ENCODE measurements at regions not wholly inside any gene's neighbourhood (a gene's known extent, or its start where the extent isn't known, plus 50 kb on each side); places are given as distances from the start of the nearest gene placed in this dataset.
A peak's percentile ranks its signal among the peaks of the same experiment; 100 is the strongest.

GRCh38 chr13:60265566-60265965 lies 101.8 kb upstream of the DIAPH3 start:
- Histone ChIP-seq H3K79me2 (ENCODE audit: control insufficient read depth, insufficient read depth, low read length) (no peaks in the 10 kb centered on the region), H3K4me1 (ENCODE audit: control insufficient read depth, extremely low read depth, insufficient read depth, low read length) (no peaks in the 10 kb centered on the region), H3K9ac (ENCODE audit: insufficient read depth, low read length) (no peak overlapping the region), H3K27ac (ENCODE audit: insufficient read depth, low read length) (no peak overlapping the region), H3K36me3 (ENCODE audit: control insufficient read depth, insufficient read depth, low read length) (no peaks in the 10 kb centered on the region), H3K4me2 (ENCODE audit: extremely low read depth, insufficient read depth, low read length) (no peak overlapping the region), H4K20me1 (ENCODE audit: control insufficient read depth, extremely low read depth, insufficient read depth, low read length) (no peaks in the 10 kb centered on the region), H2AFZ (ENCODE audit: low read length) (no peak overlapping the region), H3K27me3 (ENCODE audit: control insufficient read depth, insufficient read depth, low read length) (no peaks in the 10 kb centered on the region), H3K4me3 (replicated peaks in 1 of 4; ENCODE audit: control extremely low read depth in 1 of 4, insufficient read depth in 1 of 4, low read depth in 3 of 4, low read length in 4 of 4) (no peak overlapping the region), H3K9me3 (ENCODE audit: control insufficient read depth, insufficient read depth, low read depth, low read length) (no peaks in the 10 kb centered on the region)
- TF ChIP-seq EZH2 (IDR thresholded peaks at IDR 0.05; ENCODE audit: low read length, missing control alignments) (no peak), CTCF (conservative IDR thresholded peaks at IDR 0.05 in 1 of 2, IDR thresholded peaks at IDR 0.05 in 1 of 2; ENCODE audit: low read depth in 1 of 2, low read length in 2 of 2) (no peak)
- peak in 1 of 2 donors; percentile 26 for DNase-seq (ENCODE audit: low read depth in 2 of 2)

GRCh38 chr13:60267498-60268202 lies 103.9 kb upstream of the DIAPH3 start:
- H2AFZ ChIP-seq (ENCODE audit: low read length), result peak overlapping the region; percentile 8
- DNase-seq (ENCODE audit: low read depth in 2 of 2), result peak in 1 of 2 donors; percentile 14
- H3K79me2 ChIP-seq (ENCODE audit: control insufficient read depth, insufficient read depth, low read length), result no peaks in the 10 kb centered on the region

GRCh38 chr13:60268203-60268555 lies 104.5 kb upstream of the DIAPH3 start:
- H3K27me3 ChIP-seq (ENCODE audit: control insufficient read depth, insufficient read depth, low read length), result no peaks in the 10 kb centered on the region
- no peaks in the 10 kb centered on the region for H3K4me1 ChIP-seq (ENCODE audit: control insufficient read depth, extremely low read depth, insufficient read depth, low read length)
- DNase-seq (ENCODE audit: low read depth in 2 of 2), result no peak
- no peak for TF ChIP-seq CTCF (conservative IDR thresholded peaks at IDR 0.05 in 1 of 2, IDR thresholded peaks at IDR 0.05 in 1 of 2; ENCODE audit: low read depth in 1 of 2, low read length in 2 of 2)
- peak overlapping the region; percentile 59 for H3K4me2 ChIP-seq (ENCODE audit: extremely low read depth, insufficient read depth, low read length)
- no peaks in the 10 kb centered on the region for H4K20me1 ChIP-seq (ENCODE audit: control insufficient read depth, extremely low read depth, insufficient read depth, low read length)
- H3K27ac ChIP-seq (ENCODE audit: insufficient read depth, low read length), result no peak overlapping the region
- H3K36me3 ChIP-seq (ENCODE audit: control insufficient read depth, insufficient read depth, low read length), result no peaks in the 10 kb centered on the region
- H3K9ac ChIP-seq (ENCODE audit: insufficient read depth, low read length), result no peak overlapping the region
- no peaks in the 10 kb centered on the region for H3K79me2 ChIP-seq (ENCODE audit: control insufficient read depth, insufficient read depth, low read length)
- H3K9me3 ChIP-seq (ENCODE audit: control insufficient read depth, insufficient read depth, low read depth, low read length), result no peaks in the 10 kb centered on the region
- peak overlapping the region in 2 of 4 experiments; percentile 11 to 59 for H3K4me3 ChIP-seq (replicated peaks in 1 of 4; ENCODE audit: control extremely low read depth in 1 of 4, insufficient read depth in 1 of 4, low read depth in 3 of 4, low read length in 4 of 4)
- H2AFZ ChIP-seq (ENCODE audit: low read length), result no peak overlapping the region

More at GRCh38 chr13:60267498-60268202, 103.9 kb upstream of the DIAPH3 start:
- H3K4me2 ChIP-seq (ENCODE audit: extremely low read depth, insufficient read depth, low read length), result peak overlapping the region; percentile 59
- TF ChIP-seq EZH2 (IDR thresholded peaks at IDR 0.05; ENCODE audit: low read length, missing control alignments) (no peak), CTCF (conservative IDR thresholded peaks at IDR 0.05 in 1 of 2, IDR thresholded peaks at IDR 0.05 in 1 of 2; ENCODE audit: low read depth in 1 of 2, low read length in 2 of 2) (no peak)
- H3K36me3 ChIP-seq (ENCODE audit: control insufficient read depth, insufficient read depth, low read length), result no peaks in the 10 kb centered on the region
- H4K20me1 ChIP-seq (ENCODE audit: control insufficient read depth, extremely low read depth, insufficient read depth, low read length), result no peaks in the 10 kb centered on the region
- H3K4me1 ChIP-seq (ENCODE audit: control insufficient read depth, extremely low read depth, insufficient read depth, low read length), result no peaks in the 10 kb centered on the region
- H3K9ac ChIP-seq (ENCODE audit: insufficient read depth, low read length), result no peak overlapping the region
- no peaks in the 10 kb centered on the region for H3K9me3 ChIP-seq (ENCODE audit: control insufficient read depth, insufficient read depth, low read depth, low read length)
- no peaks in the 10 kb centered on the region for H3K27me3 ChIP-seq (ENCODE audit: control insufficient read depth, insufficient read depth, low read length)
- H3K27ac ChIP-seq (ENCODE audit: insufficient read depth, low read length), result no peak overlapping the region
- H3K4me3 ChIP-seq (replicated peaks in 1 of 4; ENCODE audit: control extremely low read depth in 1 of 4, insufficient read depth in 1 of 4, low read depth in 3 of 4, low read length in 4 of 4), result peak overlapping the region in 3 of 4 experiments; percentile 11 to 59 (median 12)
